HG03439 (cell line): ENCODE measurements at regions not wholly inside any gene's neighbourhood (a gene's known extent, or its start where the extent isn't known, plus 50 kb on each side); places are given as distances from the start of the nearest gene placed in this dataset.

Experiments
- ATAC-seq: cut with Tn5 transposase; IDR thresholded peaks from one replicate; pipeline ENCODE4 v1.9.1; 2021; ENCODE audit warnings: mild to moderate bottlenecking, moderate library complexity; ENCODE audit not compliant: unreplicated experiment

- ATAC-seq: no peak
These were observed 481.4 kb downstream of the COG6 start for GRCh38 chr13:40136896-40137295.

GRCh38 chr13:40137400-40137799, 481.9 kb downstream of the COG6 start:
- ATAC-seq: no peak

- no peak for ATAC-seq
These were observed 484.5 kb downstream of the COG6 start for GRCh38 chr13:40139896-40140520.

- ATAC-seq: no peak
These were observed 486.5 kb downstream of the COG6 start for GRCh38 chr13:40141859-40142555.

GRCh38 chr13:40143106-40143505, 487.6 kb downstream of the COG6 start:
- ATAC-seq: no peak

- ATAC-seq: no peak
These were observed 488.1 kb downstream of the COG6 start for GRCh38 chr13:40143559-40143958.

- ATAC-seq: no peak
These were observed 489.7 kb downstream of the COG6 start for GRCh38 chr13:40145139-40145538.

GRCh38 chr13:40146063-40146462, 490.6 kb downstream of the COG6 start:
- ATAC-seq: no peak

- ATAC-seq: no peak
These were observed 491.2 kb downstream of the COG6 start for GRCh38 chr13:40146611-40147117.

GRCh38 chr13:40148101-40148500, 492.6 kb downstream of the COG6 start:
- no peak for ATAC-seq

- ATAC-seq: no peak
These were observed 493.3 kb downstream of the COG6 start for GRCh38 chr13:40148742-40149141.

GRCh38 chr13:40149611-40150274, 494.3 kb downstream of the COG6 start:
- ATAC-seq: no peak

- ATAC-seq: no peak
These were observed 496.2 kb downstream of the COG6 start for GRCh38 chr13:40151673-40152072.

- no peak for ATAC-seq
These were observed 496.7 kb downstream of the COG6 start for GRCh38 chr13:40152145-40152544.

- no peak for ATAC-seq
These were observed 497.5 kb downstream of the COG6 start for GRCh38 chr13:40152922-40153321.

GRCh38 chr13:40153516-40153915, 498.1 kb downstream of the COG6 start:
- no peak for ATAC-seq

GRCh38 chr13:40155201-40155600, 499.7 kb downstream of the COG6 start:
- ATAC-seq: no peak

GRCh38 chr13:40158218-40158617, 502.8 kb downstream of the COG6 start:
- ATAC-seq: no peak

GRCh38 chr13:40158757-40159156, 503.3 kb downstream of the COG6 start:
- ATAC-seq: no peak

GRCh38 chr13:40159736-40160135, 504.3 kb downstream of the COG6 start:
- ATAC-seq: no peak

- ATAC-seq: no peak
These were observed 505.3 kb downstream of the COG6 start for GRCh38 chr13:40160618-40161350.
